ENCODE measurements at regions not wholly inside any gene's neighbourhood (a gene's known extent, or its start where the extent isn't known, plus 50 kb on each side); places are given as distances from the start of the nearest gene placed in this dataset.

GRCh38 chr4:153934688-153935017 lies 145.8 kb upstream of the SFRP2 start:
- Histone ChIP-seq H3K4me3 (no peak overlapping the region), H3K4me1 (ENCODE audit: insufficient read depth) (0 out of 2 replicates have a peak, but pooled peaks cover 2% of the 10 kb centered on the region), H3K9me2 (ENCODE audit: insufficient read depth) (no peaks in the 10 kb centered on the region), H2AFZ (peak overlapping the region; percentile 67; the same call in 1 of the 2 replicates), H3K79me2 (replicated peaks; ENCODE audit: insufficient read depth) (no peaks in the 10 kb centered on the region), H3K36me3 (ENCODE audit: insufficient read depth) (no peaks in the 10 kb centered on the region), H3K4me2 (no peak overlapping the region), H3K27me3 (ENCODE audit: insufficient read depth) (no peaks in the 10 kb centered on the region), H3F3A (replicated peaks; ENCODE audit: low read depth) (no peaks in the 10 kb centered on the region), H3K27ac (ENCODE audit: low read depth) (no peak overlapping the region), H4K20me1 (replicated peaks; ENCODE audit: insufficient read depth) (no peaks in the 10 kb centered on the region)
- H3K27ac Mint-ChIP-seq, result peak overlapping the region; percentile 3; the same call in 1 of the 2 replicates
- no peaks in the 10 kb centered on the region for H3K36me3 Mint-ChIP-seq (ENCODE audit: low read depth)
- no peaks in the 10 kb centered on the region for H3K27me3 Mint-ChIP-seq (ENCODE audit: insufficient read depth, low read depth, poor library complexity)
- H3K4me3 Mint-ChIP-seq, result no peak overlapping the region
- ATAC-seq, result no peak
- H3K9me3 Mint-ChIP-seq, result no peaks in the 10 kb centered on the region
- peaks cover 7% of the 10 kb centered on the region; the same call in 2 of the 3 replicates for H3K4me1 Mint-ChIP-seq
- TF ChIP-seq EZH2 (IDR thresholded peaks at IDR 0.05; ENCODE audit: low read depth, unreplicated experiment) (no peak), ZNF462 (CRISPR knock-in tag; IDR thresholded peaks at IDR 0.05) (no peak), REST (IDR thresholded peaks at IDR 0.05; ENCODE audit: unreplicated experiment) (no peak), JUNB (IDR thresholded peaks at IDR 0.05; ENCODE audit: unreplicated experiment) (no peak), CREB1 (CRISPR knock-in tag; IDR thresholded peaks at IDR 0.05; ENCODE audit: low read depth) (no peak), ZNF114 (CRISPR knock-in tag; IDR thresholded peaks at IDR 0.05) (no peak), ZNF331 (CRISPR knock-in tag; IDR thresholded peaks at IDR 0.05; ENCODE audit: low read depth) (no peak), EZH2phosphoT487 (IDR thresholded peaks at IDR 0.05; ENCODE audit: unreplicated experiment) (no peak), POLR2AphosphoS5 (IDR thresholded peaks at IDR 0.05; ENCODE audit: low read depth) (no peak), ETS1 (IDR thresholded peaks at IDR 0.05) (no peak), CTCF (conservative IDR thresholded peaks at IDR 0.05; ENCODE audit: low read depth in 2 of 2) (no peak), NANOG (IDR thresholded peaks at IDR 0.05; ENCODE audit: borderline replicate concordance) (no peak), STAT1 (IDR thresholded peaks at IDR 0.05; ENCODE audit: unreplicated experiment) (no peak)
- no peak for DNase-seq (ENCODE audit: low spot score)
